ENCODE measurements at regions not wholly inside any gene's neighbourhood (a gene's known extent, or its start where the extent isn't known, plus 50 kb on each side); places are given as distances from the start of the nearest gene placed in this dataset.

DNA sequence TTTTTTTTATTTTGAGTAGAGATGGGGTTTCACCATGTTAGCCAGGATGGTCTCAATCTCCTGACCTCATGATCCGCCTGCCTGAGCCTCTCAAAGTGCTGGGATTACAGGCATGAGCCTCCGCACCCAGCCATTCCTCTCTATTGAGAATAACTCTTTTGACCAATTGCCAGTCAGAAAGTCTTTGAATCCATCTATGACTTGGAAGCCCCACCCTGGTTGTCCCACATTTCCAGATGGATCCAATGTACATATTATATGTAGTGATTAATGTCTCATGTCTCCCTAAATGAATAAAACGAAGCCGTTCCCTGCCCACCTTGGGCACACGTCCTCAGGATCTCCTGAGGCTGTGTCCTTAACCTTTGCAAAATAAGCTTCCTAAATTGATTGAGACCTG is 228.3 kb upstream of the NLRP1 start:
- Histone ChIP-seq H3K36me3 (no peaks in the 10 kb centered on the region), H3K9me3 (no peaks in the 10 kb centered on the region), H3K4me3 (no peak overlapping the region), H3K4me1 (replicated peaks) (no peaks in the 10 kb centered on the region), H3K27me3 (replicated peaks; ENCODE audit: insufficient read depth) (no peaks in the 10 kb centered on the region), H3K27ac (no peak overlapping the region)
- TF ChIP-seq POLR2A (IDR thresholded peaks at IDR 0.05) (no peak), CTCF (IDR thresholded peaks at IDR 0.05) (no peak), POLR2AphosphoS5 (IDR thresholded peaks at IDR 0.05) (no peak)
- no peak for DNase-seq (ENCODE audit: low spot score)
- intact Hi-C loops (cut with DNase I) = no loop called here
- WGBS = 84% methylated on average over 5 of the region's 5 CpGs

- H3K4me3 ChIP-seq = no peak overlapping the region
- no peak for DNase-seq (ENCODE audit: low spot score)
- TF ChIP-seq POLR2AphosphoS5 (IDR thresholded peaks at IDR 0.05) = no peak
- no peak for TF ChIP-seq POLR2A (IDR thresholded peaks at IDR 0.05)
- TF ChIP-seq CTCF (IDR thresholded peaks at IDR 0.05) = no peak
- 75% methylated on average over 2 of the region's 2 CpGs for WGBS
- H3K36me3 ChIP-seq = no peaks in the 10 kb centered on the region
- H3K4me1 ChIP-seq (replicated peaks) = no peaks in the 10 kb centered on the region
- no peaks in the 10 kb centered on the region for H3K27me3 ChIP-seq (replicated peaks; ENCODE audit: insufficient read depth)
- intact Hi-C loops (cut with DNase I) = no loop called here
- no peak overlapping the region for H3K27ac ChIP-seq
- no peaks in the 10 kb centered on the region for H3K9me3 ChIP-seq
Observed at GRCh38 chr17:5813357-5813756, 229.0 kb upstream of the NLRP1 start.

GRCh38 chr17:5815396-5815795 is 231.1 kb upstream of the NLRP1 start:
- Histone ChIP-seq H3K36me3 (no peaks in the 10 kb centered on the region), H3K9me3 (no peaks in the 10 kb centered on the region), H3K4me1 (replicated peaks) (no peaks in the 10 kb centered on the region), H3K4me3 (no peak overlapping the region), H3K27me3 (replicated peaks; ENCODE audit: insufficient read depth) (no peaks in the 10 kb centered on the region), H3K27ac (no peak overlapping the region)
- DNase-seq (ENCODE audit: low spot score) = no peak
- WGBS = 71% methylated on average over 5 of the region's 5 CpGs
- intact Hi-C loops (cut with DNase I) = no loop called here
- TF ChIP-seq POLR2AphosphoS5 (IDR thresholded peaks at IDR 0.05) = no peak
- no peak for TF ChIP-seq CTCF (IDR thresholded peaks at IDR 0.05)
- no peak for TF ChIP-seq POLR2A (IDR thresholded peaks at IDR 0.05)

DNA sequence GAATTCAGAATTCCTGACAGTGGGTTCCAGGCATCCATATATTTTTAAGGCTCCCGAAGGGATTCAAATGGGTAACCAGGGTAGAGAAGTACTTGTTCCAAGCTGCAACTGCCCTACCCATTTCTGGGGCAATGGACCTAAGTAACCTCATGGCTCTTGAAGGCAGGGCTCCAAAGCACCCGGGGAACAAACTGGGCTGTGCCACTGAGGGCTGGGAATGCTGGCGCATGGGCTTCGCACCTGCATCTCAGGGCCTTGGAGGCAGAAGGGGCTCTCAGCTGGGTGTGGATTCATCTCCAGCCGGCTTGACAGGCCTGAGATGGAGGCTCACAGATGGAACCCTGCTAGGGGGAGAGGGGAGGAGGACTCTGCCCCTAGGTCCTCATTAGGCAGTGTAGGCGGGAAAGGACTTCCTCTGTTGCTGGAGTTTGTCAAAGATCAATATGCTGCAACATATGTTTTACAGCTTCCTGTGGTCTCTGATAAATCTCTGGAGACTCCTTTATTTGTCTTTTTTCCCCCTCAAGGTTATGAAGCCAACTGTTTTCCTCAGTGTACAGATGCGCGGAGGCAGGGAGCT is 232.3 kb upstream of the NLRP1 start:
- H3K9me3 ChIP-seq = no peaks in the 10 kb centered on the region
- no peak for DNase-seq (ENCODE audit: low spot score)
- H3K4me3 ChIP-seq = no peak overlapping the region
- no peaks in the 10 kb centered on the region for H3K4me1 ChIP-seq (replicated peaks)
- TF ChIP-seq POLR2A (IDR thresholded peaks at IDR 0.05) = no peak
- no peak for TF ChIP-seq CTCF (IDR thresholded peaks at IDR 0.05)
- no peak for TF ChIP-seq POLR2AphosphoS5 (IDR thresholded peaks at IDR 0.05)
- intact Hi-C loops (cut with DNase I) = no loop called here
- H3K27me3 ChIP-seq (replicated peaks; ENCODE audit: insufficient read depth) = no peaks in the 10 kb centered on the region
- H3K36me3 ChIP-seq = no peaks in the 10 kb centered on the region
- WGBS = 54% methylated on average over 8 of the region's 8 CpGs
- H3K27ac ChIP-seq = no peak overlapping the region

All from prostate gland (tissue), 2 donors.